ENCODE measurements at regions not wholly inside any gene's neighbourhood (a gene's known extent, or its start where the extent isn't known, plus 50 kb on each side); places are given as distances from the start of the nearest gene placed in this dataset.

DNA sequence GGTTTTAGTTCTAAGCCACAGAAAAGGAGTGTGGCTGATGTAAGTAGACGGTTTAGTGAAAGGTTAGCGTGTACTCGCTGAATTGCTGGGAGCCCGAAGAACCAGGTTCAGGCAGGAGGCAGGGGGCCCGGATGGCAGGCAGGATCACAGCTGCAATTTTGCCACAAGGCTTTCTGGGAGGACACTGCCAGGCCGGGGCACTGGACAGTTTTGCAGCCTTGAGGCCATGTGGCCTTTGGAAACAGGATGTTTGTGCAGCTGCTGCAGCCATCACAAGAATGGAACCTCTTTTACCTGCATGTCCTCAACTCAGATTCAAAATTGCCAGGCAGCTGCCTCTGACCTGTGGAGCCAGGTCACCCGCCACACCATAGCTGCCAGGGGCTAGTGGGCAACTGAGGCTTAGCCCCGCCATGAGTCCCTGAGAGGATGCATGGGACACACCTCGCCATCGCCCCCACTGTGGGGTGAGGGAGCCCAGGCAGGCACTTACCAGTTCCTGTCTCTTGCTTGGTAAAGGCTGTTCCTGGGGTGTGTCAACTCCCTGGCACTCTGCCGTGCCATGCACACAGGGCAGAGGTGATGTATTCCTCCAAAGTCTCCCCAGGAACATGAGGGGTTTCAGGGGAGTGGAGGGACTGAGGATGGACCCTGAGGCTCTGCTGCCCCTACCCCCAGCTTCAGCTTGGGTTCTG lies 188.6 kb downstream of the RPS24 start:
- no peak for TF ChIP-seq FOXJ3 (CRISPR knock-in tag; IDR thresholded peaks at IDR 0.05)
- TF ChIP-seq, protein P1, sequence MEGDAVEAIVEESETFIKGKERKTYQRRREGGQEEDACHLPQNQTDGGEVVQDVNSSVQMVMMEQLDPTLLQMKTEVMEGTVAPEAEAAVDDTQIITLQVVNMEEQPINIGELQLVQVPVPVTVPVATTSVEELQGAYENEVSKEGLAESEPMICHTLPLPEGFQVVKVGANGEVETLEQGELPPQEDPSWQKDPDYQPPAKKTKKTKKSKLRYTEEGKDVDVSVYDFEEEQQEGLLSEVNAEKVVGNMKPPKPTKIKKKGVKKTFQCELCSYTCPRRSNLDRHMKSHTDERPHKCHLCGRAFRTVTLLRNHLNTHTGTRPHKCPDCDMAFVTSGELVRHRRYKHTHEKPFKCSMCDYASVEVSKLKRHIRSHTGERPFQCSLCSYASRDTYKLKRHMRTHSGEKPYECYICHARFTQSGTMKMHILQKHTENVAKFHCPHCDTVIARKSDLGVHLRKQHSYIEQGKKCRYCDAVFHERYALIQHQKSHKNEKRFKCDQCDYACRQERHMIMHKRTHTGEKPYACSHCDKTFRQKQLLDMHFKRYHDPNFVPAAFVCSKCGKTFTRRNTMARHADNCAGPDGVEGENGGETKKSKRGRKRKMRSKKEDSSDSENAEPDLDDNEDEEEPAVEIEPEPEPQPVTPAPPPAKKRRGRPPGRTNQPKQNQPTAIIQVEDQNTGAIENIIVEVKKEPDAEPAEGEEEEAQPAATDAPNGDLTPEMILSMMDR (IDR thresholded peaks at IDR 0.05) = no peak
- TF ChIP-seq, protein P2, sequence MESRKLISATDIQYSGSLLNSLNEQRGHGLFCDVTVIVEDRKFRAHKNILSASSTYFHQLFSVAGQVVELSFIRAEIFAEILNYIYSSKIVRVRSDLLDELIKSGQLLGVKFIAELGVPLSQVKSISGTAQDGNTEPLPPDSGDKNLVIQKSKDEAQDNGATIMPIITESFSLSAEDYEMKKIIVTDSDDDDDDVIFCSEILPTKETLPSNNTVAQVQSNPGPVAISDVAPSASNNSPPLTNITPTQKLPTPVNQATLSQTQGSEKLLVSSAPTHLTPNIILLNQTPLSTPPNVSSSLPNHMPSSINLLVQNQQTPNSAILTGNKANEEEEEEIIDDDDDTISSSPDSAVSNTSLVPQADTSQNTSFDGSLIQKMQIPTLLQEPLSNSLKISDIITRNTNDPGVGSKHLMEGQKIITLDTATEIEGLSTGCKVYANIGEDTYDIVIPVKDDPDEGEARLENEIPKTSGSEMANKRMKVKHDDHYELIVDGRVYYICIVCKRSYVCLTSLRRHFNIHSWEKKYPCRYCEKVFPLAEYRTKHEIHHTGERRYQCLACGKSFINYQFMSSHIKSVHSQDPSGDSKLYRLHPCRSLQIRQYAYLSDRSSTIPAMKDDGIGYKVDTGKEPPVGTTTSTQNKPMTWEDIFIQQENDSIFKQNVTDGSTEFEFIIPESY (IDR thresholded peaks at IDR 0.05; ENCODE audit: borderline replicate concordance, low read depth) = no peak
- no peak for TF ChIP-seq YY1 (IDR thresholded peaks at IDR 0.05; ENCODE audit: low read depth)
- TF ChIP-seq POLR2AphosphoS5 (IDR thresholded peaks at IDR 0.05; ENCODE audit: low read depth, low read length) = no peak
- no peak for TF ChIP-seq SMC3 (IDR thresholded peaks at IDR 0.05; ENCODE audit: low read depth, low read length)
- TF ChIP-seq, protein P3, sequence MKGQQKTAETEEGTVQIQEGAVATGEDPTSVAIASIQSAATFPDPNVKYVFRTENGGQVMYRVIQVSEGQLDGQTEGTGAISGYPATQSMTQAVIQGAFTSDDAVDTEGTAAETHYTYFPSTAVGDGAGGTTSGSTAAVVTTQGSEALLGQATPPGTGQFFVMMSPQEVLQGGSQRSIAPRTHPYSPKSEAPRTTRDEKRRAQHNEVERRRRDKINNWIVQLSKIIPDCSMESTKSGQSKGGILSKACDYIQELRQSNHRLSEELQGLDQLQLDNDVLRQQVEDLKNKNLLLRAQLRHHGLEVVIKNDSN (IDR thresholded peaks at IDR 0.05; ENCODE audit: borderline replicate concordance, low read depth) = no peak
- no peak for TF ChIP-seq RAD21 (IDR thresholded peaks at IDR 0.05; ENCODE audit: low read length)
- TF ChIP-seq RFX5 (IDR thresholded peaks at IDR 0.05; ENCODE audit: low read length) = no peak
- Histone ChIP-seq H3K9me2 (no peaks in the 10 kb centered on the region), H3K27me3 (ENCODE audit: insufficient read depth) (no peaks in the 10 kb centered on the region), H3F3A (replicated peaks; ENCODE audit: insufficient read depth) (no peaks in the 10 kb centered on the region), H3K36me3 (replicated peaks in 1 of 2; ENCODE audit: control insufficient read depth in 1 of 2, insufficient read depth in 2 of 2, low read length in 1 of 2) (no peaks in the 10 kb centered on the region), H3K4me3 (ENCODE audit: low read depth in 2 of 2, low read length in 1 of 2) (no peak overlapping the region), H3K4me1 (ENCODE audit: control insufficient read depth in 1 of 2, insufficient read depth in 2 of 2, low read depth in 1 of 2, low read length in 1 of 2) (peaks cover 6 to 32% of the 10 kb centered on the region in 2 experiments; a peak in 2 of 4 replicates), H3K27ac (ENCODE audit: low read depth in 2 of 2, low read length in 1 of 2) (peak overlapping the region in 1 of 2 experiments; percentile 45; a peak in 2 of 4 replicates), H3K9ac (no peak overlapping the region), H2AFZ (ENCODE audit: low read depth) (no peak overlapping the region), H3K79me2 (ENCODE audit: insufficient read depth) (no peaks in the 10 kb centered on the region), H3K4me2 (no peak overlapping the region), H4K20me1 (ENCODE audit: insufficient read depth) (no peaks in the 10 kb centered on the region), H3K9me3 (no peaks in the 10 kb centered on the region)
- CTCF ChIA-PET = no interaction called here
- 98% methylated on average over 9 of the region's 11 CpGs for WGBS (ENCODE audit: low lambda C conversion rate)
- no peak for DNase-seq
- POLR2A ChIA-PET = no interaction called here

DNA sequence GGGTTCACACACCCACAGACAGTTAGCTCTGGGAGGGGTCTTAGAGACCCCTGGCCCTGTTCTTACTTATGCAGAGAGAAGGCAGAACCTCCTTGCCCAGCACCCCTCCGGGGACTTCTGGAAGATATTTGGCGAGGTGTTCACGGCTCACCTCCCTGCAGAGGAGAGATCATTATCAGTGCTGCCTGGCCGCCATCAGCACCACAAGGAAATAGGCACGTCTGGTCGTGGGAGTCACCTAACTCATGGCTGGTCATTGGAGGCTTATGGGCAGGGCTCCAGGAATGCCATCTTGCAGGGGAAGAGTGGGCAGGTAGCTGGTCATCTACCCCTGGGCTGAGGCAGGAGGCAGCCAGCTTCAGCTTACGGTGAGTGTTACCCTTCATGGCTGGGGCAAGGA lies 189.4 kb downstream of the RPS24 start:
- Histone ChIP-seq H3K9me2 (no peaks in the 10 kb centered on the region), H3F3A (replicated peaks; ENCODE audit: insufficient read depth) (no peaks in the 10 kb centered on the region), H3K4me3 (ENCODE audit: low read depth in 2 of 2, low read length in 1 of 2) (no peak overlapping the region), H3K27me3 (ENCODE audit: insufficient read depth) (no peaks in the 10 kb centered on the region), H3K4me2 (no peak overlapping the region), H3K27ac (ENCODE audit: low read depth in 2 of 2, low read length in 1 of 2) (no peak overlapping the region), H3K36me3 (replicated peaks in 1 of 2; ENCODE audit: control insufficient read depth in 1 of 2, insufficient read depth in 2 of 2, low read length in 1 of 2) (no peaks in the 10 kb centered on the region), H3K9me3 (no peaks in the 10 kb centered on the region), H3K79me2 (ENCODE audit: insufficient read depth) (no peaks in the 10 kb centered on the region), H2AFZ (ENCODE audit: low read depth) (no peak overlapping the region), H3K4me1 (ENCODE audit: control insufficient read depth in 1 of 2, insufficient read depth in 2 of 2, low read depth in 1 of 2, low read length in 1 of 2) (peaks cover 6 to 27% of the 10 kb centered on the region in 2 experiments; a peak in 2 of 4 replicates), H4K20me1 (ENCODE audit: insufficient read depth) (no peaks in the 10 kb centered on the region), H3K9ac (no peak overlapping the region)
- no peak for DNase-seq
- CTCF ChIA-PET = interaction anchor here (1.0 to 1.4 kb wide), 3 partner anchors 11 to 176 kb away, joined by 3 to 7 read pairs (median 4); no protein-coding TSS in a partner anchor
- POLR2A ChIA-PET = no interaction called here
- TF ChIP-seq SMC3 (IDR thresholded peaks at IDR 0.05; ENCODE audit: low read depth, low read length) (no peak), ELF1 (IDR thresholded peaks at IDR 0.05) (no peak), GATA2 (CRISPR knock-in tag; IDR thresholded peaks at IDR 0.05) (peak; percentile 34; the same call in 1 of the 2 replicates), CHD2 (IDR thresholded peaks at IDR 0.05; ENCODE audit: low read length, partially characterized antibody) (no peak)
- 83% methylated on average over 7 of the region's 7 CpGs for WGBS (ENCODE audit: low lambda C conversion rate)
